HEK293T (cell line): ENCODE measurements at regions not wholly inside any gene's neighbourhood (a gene's known extent, or its start where the extent isn't known, plus 50 kb on each side); places are given as distances from the start of the nearest gene placed in this dataset.

Experiments used
- BHLHE40 ChIP-seq: fragments of 450-650 bp; IDR thresholded peaks from 2 replicates; pipeline ENCODE4 v1.6.1; 2016; ENCODE audit warnings: mild to moderate bottlenecking, moderate library complexity, borderline replicate concordance
- FOXM1 ChIP-seq: fragments of 450-650 bp; IDR thresholded peaks from 2 replicates; pipeline ENCODE4 v1.6.1; 2017; ENCODE audit warnings: mild to moderate bottlenecking, borderline replicate concordance
- HDGF ChIP-seq: fragments of 450-650 bp; IDR thresholded peaks from 2 replicates; pipeline ENCODE4 v1.6.1; 2017; ENCODE audit warnings: antibody characterized with exemption, borderline replicate concordance
- L3MBTL2 ChIP-seq: fragments of 450-650 bp; conservative IDR thresholded peaks from 2 replicates; pipeline ENCODE4 v1.6.1; 2016; ENCODE audit warnings: mild to moderate bottlenecking
- NFRKB ChIP-seq: fragments of 450-650 bp; IDR thresholded peaks from 2 replicates; pipeline ENCODE4 v1.6.1; 2016; ENCODE audit warnings: mild to moderate bottlenecking, moderate library complexity
- SUZ12 ChIP-seq: fragments of 450-650 bp; IDR thresholded peaks from 2 replicates; pipeline ENCODE4 v1.6.1; 2016; ENCODE audit warnings: mild to moderate bottlenecking
- TARDBP ChIP-seq: fragments of 450-650 bp; IDR thresholded peaks from 2 replicates; pipeline ENCODE4 v1.6.1; 2016

DNA sequence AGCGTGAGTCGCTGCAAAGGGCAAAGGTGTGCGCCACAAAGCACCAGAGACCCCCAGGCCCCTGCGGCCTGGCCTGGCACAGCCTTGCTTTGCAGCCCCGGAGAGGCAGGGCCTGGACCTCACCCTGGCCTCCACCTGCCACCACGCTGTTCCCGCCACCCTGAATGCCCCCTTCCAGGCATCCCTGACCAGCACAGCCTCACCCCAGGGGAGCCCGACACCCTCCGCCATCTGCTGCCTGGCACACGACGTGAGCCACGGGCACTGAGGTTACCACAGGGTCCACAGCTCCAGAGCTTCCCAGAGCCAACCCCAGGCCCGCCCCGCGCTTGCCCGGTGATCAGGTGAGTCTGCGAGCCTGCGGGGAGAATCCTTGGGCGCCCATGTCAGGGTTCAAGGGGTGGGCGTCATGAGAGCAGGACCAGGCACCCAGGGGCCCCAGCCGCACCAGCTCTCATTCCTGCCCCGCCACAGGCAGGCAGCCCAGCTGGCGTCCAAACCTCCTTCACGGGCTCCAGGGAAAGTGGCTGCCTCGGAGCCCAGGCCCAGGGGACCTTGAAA lies 171.3 kb downstream of the BRD1 start:
- no peak for TF ChIP-seq HDGF
- no peak for TF ChIP-seq L3MBTL2
- no peak for TF ChIP-seq BHLHE40
- TF ChIP-seq TARDBP: no peak
- TF ChIP-seq FOXM1: no peak
- TF ChIP-seq SUZ12: no peak
- no peak for TF ChIP-seq NFRKB
